ENCODE measurements at regions not wholly inside any gene's neighbourhood (a gene's known extent, or its start where the extent isn't known, plus 50 kb on each side); places are given as distances from the start of the nearest gene placed in this dataset.

GRCh38 chr3:34000301-34000700 is 201.9 kb downstream of the PDCD6IP start:
- no peak overlapping the region for H3K4me3 ChIP-seq (ENCODE audit: low read length)
- no peak for DNase-seq (ENCODE audit: low read depth)
- no peak for TF ChIP-seq CTCF (conservative IDR thresholded peaks at IDR 0.05; ENCODE audit: low read depth, low read length)

GRCh38 chr3:34001022-34001421 is 202.6 kb downstream of the PDCD6IP start:
- no peak overlapping the region for H3K4me3 ChIP-seq (ENCODE audit: low read length)
- no peak for DNase-seq (ENCODE audit: low read depth)
- no peak for TF ChIP-seq CTCF (conservative IDR thresholded peaks at IDR 0.05; ENCODE audit: low read depth, low read length)

- TF ChIP-seq CTCF (conservative IDR thresholded peaks at IDR 0.05; ENCODE audit: low read depth, low read length), result no peak
- DNase-seq (ENCODE audit: low read depth), result no peak
- no peak overlapping the region for H3K4me3 ChIP-seq (ENCODE audit: low read length)
These were observed 203.6 kb downstream of the PDCD6IP start for GRCh38 chr3:34001990-34002389.

- DNase-seq (ENCODE audit: low read depth), result no peak
- TF ChIP-seq CTCF (conservative IDR thresholded peaks at IDR 0.05; ENCODE audit: low read depth, low read length), result no peak
- no peak overlapping the region for H3K4me3 ChIP-seq (ENCODE audit: low read length)
These were observed 204.2 kb downstream of the PDCD6IP start for GRCh38 chr3:34002569-34003100.

- no peak for TF ChIP-seq CTCF (conservative IDR thresholded peaks at IDR 0.05; ENCODE audit: low read depth, low read length)
- no peak overlapping the region for H3K4me3 ChIP-seq (ENCODE audit: low read length)
- DNase-seq (ENCODE audit: low read depth), result no peak
These were observed 207.5 kb downstream of the PDCD6IP start for GRCh38 chr3:34005886-34006285.

- no peak for DNase-seq (ENCODE audit: low read depth)
- no peak overlapping the region for H3K4me3 ChIP-seq (ENCODE audit: low read length)
- no peak for TF ChIP-seq CTCF (conservative IDR thresholded peaks at IDR 0.05; ENCODE audit: low read depth, low read length)
These were observed 209.8 kb downstream of the PDCD6IP start for GRCh38 chr3:34008191-34008590.

GRCh38 chr3:34008836-34009809 is 210.7 kb downstream of the PDCD6IP start:
- no peak overlapping the region for H3K4me3 ChIP-seq (ENCODE audit: low read length)
- no peak for TF ChIP-seq CTCF (conservative IDR thresholded peaks at IDR 0.05; ENCODE audit: low read depth, low read length)
- DNase-seq (ENCODE audit: low read depth), result no peak

All from retinal pigment epithelial cell (primary cell).